DMS 273 (cell line): ENCODE measurements at regions not wholly inside any gene's neighbourhood (a gene's known extent, or its start where the extent isn't known, plus 50 kb on each side); places are given as distances from the start of the nearest gene placed in this dataset.

Experiments used
- DNase-seq: peaks from one replicate; lab custom pipeline; 2025; ENCODE audit not compliant: unreplicated experiment; lab: John Stamatoyannopoulos, UW

DNA sequence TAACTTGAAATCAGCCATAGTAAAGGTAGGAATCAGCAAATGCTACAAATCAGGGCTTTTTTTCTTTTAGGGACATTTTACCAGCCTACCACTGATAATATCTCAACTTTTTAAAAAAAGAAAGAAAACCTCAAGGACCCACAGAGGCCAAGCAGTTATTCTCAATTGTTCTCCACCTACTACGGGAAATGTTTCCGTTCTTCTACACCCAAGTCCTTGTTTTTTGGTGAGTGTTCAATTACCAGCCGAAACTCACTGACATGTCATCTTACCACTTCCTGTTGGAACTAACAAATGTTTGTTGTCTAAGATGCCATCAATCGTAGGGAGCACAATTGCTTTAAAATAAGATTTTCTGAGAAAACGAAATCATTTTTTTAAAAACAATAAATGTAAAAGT is 50.2 kb upstream of the CDK1 start:
- DNase-seq: no peak

DNA sequence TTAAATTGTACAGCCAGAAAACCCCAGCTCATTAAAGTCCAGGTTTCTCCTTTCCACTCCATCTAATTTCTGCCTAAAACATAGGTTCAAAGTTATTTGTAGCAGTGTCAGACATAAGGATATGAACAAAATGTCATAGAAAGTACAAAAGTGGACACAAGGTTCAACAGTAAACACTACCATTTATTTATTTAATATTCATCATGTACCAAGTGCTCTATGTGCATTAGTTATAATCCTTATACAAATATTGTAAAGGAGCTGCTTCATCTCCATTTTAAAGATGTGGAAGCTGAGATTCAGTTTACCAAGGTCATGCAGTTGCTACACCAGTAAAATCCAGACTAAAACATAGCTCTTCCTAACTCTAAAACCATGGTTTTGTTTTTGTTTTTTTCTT is 52.0 kb upstream of the CDK1 start:
- no peak for DNase-seq

DNA sequence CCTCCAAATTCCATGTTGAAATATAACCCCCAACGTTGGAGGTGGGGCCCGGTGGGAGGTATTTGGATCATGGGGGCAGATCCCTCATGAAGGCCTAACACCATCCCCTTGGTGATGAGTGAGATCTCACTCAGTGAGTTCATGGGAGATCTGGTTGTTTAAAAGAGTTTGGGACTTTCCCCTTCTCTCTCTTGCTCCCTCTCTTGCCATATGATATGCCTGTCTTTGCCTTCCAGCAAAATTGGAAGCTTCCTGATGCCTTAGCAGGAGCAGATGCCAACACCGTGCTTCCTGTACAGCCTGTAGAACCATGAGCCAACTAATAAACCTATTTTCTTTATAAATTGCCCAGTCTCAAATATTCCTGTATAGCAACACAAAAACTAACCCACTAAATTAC is 55.7 kb upstream of the CDK1 start:
- no peak for DNase-seq

DNA sequence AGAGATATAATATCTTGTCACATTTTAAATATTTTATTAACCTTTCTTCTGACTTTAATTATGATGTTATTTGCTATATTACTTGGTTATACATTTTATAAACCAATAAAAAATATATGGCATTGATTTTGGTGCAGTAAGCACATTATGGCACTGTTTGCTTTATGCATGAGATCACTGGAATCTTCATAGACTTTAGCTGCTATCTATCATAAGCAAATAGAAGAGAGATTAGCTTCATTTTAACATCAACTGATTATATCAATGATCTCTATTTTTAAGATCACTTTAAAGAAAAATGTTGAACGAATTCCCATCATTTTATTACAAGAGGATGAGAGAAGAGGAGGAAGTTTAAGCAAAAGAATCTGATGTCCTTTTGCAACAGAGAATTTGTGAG is 58.6 kb upstream of the CDK1 start:
- no peak for DNase-seq

DNA sequence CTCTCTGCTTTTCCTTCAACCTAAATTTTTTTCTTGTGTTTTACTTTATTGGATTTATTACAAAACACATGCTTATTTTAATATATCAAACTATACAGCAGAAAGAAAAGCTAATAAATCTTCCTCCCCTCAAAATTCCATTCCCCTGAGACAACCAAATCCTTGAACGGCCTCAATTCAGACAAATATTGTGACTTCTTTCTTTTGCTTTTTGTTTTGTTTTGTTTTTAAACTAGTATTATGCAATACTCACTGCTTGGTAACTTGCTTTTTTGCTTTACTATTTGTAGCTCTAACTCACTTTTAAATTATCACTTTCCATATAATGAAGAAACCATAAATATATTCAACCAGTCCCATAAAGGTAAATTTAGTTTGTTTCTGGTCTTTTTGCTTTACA is 59.4 kb upstream of the CDK1 start:
- DNase-seq: no peak

DNA sequence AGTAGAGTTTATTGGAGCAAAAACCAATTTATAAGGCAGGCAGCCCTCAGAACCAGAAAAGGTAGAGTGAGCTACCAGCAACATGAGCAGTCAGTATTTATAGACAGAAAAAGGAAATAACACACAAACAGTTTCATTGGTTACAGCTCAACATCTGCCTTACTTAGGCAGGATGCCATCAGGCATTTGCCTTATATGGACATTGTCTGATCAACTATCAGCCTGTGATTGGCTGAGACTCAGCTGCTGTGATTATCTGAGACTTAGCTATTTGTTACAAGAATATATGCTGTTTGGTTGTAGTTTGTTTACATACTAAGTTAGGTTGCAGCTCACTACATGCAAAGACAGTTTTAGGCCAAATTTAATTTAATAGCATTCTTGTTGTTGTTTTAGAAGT is 60.4 kb upstream of the CDK1 start:
- peak; percentile 5 for DNase-seq

DNA sequence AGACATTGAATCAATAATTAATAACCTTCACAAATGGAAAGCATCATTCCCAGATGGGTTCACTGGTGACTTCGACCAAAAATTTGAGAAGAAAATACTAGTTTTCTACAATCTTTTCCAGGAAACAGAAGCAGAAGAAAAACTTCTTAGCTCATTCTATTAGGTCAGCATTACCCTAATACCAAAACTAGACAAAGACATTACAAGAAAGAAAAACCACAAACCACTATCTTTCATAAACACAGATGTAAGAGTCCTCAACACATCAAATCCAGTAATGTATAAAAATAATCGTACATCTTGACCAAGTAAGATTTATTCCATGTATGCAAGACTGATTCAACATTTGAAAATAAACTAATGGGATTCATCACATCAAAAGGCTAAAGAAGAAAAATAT is 64.0 kb upstream of the CDK1 start:
- DNase-seq: no peak

DNA sequence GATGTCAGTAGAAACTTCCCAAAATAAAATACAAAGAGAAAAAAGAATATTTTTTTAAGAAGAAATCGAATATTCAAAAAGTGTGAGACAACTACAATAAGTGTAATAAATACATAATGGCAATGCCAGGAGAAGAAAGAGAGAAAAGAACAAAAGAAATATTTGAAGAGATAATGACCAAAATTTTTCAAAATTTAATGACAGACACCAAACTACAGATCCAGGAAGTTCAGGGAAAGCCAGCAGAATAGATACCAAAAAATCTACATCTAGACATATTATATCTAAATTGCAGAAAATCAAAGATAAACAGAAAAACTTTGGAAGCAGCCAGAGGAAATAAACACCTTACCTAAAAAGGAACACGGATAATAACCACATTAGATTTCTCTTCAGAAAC is 66.8 kb upstream of the CDK1 start:
- no peak for DNase-seq

DNA sequence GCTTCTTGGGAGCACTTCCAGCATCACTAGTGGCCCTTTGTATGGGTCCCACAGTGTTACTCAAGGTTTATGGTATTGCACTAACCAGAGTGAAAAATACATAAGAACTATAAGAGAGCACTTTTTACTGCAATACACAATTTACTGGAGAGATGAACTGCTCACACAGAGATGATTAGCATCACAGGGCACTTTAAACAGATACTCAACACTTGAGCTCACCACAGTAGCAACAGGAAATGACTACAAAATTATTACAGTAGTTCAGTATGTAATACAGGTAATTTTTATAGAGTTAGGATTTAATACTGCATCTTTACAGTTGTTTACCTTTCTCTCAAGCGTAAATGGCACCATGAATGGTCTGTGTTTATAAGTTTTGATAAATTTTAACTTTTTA is 68.2 kb upstream of the CDK1 start:
- DNase-seq: no peak

DNA sequence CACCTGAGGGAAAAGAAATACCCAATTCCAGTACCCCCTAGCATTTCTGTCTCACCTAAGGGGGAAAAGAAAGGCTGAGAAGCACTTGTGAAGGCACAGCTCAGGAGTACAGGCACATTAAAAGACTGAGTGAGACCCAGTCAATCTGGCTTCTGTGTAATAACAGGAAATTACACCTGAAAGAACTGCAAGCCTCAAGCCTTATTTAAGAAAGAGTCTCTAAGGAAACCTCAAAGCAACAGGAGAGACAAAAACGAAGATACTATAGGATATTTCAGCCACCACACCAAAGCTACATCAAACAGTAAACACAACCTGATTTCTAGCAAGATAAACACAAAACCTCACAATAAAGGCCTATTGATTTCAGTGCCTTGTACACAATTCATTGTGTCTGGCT is 69.6 kb upstream of the CDK1 start:
- DNase-seq: no peak

DNA sequence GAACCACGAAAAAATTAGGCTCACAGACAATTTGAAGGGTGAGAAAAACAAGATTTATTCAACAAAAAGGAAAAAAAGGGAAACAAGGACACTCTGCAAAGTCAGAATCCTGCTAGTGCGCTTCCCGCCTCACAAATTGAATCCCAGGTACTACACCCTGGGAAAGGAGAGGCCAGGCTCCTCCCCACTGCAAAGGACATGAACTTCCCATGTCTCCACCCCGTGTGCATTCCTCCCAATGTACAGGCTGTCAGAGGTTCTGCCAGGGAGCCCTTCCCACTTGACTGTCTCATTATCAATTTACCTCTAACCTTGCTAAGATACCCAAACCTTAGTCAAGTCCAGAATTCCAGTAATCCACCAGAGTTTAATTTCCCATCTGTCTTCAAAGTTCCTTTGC is 70.4 kb upstream of the CDK1 start:
- DNase-seq: no peak

DNA sequence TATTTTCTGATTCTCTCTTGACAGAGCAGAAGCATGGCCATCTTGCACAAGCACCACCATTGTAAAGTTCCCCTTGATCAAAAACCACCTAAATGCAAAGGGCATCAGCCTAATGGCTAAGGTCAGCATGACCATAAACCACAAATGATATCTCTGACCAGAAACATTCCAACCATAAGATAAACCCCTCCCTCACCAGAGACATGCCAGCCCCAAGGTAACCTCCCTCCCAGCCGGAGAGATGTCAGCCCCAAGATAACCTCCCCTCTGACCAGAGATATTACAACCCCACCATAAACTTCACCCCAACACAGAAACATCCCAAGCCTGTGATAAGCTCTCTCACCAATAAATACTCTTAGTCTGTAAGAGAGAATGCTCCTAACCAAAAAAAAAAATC is 72.1 kb upstream of the CDK1 start:
- no peak for DNase-seq

DNA sequence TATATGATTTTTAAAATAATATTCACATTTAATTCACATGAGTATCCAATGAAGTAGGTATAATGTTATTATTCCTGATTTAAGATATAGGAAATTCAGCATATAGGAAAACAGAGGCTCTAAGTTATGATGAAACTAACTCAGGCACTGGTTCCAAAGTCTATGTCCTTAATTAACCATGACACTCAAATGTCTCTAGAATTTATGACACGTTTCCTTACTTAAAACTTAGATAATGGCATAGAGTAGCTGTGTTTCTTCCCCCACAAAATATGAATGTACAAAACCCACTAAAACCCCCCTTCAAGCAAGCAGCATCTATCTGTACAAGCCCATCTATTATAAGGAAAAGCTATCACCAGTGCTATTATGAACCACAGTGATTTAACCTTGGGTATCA is 72.9 kb upstream of the CDK1 start:
- DNase-seq: no peak

DNA sequence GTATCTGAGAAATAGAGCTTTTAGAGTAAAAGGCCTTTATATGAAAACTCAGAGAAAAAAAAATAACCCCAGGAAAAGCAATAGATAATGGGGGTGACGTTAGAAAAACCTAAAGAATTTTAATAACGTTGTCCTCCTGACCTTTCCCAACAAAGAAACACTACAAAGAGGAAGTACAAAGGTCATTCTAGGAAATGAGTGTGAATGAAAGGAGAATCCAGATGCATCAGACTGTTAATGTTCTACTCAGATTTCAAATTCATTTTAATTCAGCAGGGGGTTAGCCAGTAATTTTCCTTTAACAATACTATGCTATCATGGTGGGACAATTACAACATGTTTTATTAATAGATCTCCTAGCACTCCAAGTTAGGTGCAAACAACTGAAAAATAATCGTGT is 73.8 kb upstream of the CDK1 start:
- no peak for DNase-seq

DNA sequence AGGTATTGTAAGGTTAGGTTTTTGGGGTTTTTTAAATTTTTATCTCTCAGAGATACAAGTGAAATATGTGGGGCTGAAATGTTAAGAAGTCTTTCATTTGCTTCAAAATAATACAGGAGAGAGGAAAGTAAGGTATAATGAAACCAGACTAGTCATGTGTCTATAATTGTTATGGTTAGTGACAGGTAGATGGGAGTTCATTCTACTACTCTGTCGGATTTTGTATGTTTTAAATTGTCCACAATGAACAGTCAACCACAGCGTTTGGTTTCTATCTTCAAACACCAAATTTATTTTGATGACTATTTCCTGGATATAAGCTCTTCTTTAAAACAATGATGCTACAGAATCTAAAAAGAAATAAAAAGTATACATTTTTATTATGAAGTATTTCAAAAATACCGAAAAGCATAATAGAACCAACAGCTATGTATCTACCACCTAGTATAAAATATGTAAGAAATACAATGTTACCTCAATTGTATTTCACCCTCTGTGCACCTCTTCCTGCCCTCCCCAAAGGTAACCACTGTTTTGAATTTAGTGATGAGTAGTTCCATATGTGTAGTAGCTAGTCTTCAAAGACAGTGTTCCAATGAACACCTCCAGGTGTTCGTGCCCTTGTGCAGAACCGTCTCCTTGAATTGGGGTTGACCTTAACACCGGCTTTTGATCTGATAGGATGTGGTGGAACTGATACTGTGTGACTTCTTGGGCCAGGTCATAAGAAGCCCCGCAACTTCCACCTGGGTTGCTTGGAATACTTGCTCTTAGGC is 74.8 kb upstream of the CDK1 start:
- no peak for DNase-seq

DNA sequence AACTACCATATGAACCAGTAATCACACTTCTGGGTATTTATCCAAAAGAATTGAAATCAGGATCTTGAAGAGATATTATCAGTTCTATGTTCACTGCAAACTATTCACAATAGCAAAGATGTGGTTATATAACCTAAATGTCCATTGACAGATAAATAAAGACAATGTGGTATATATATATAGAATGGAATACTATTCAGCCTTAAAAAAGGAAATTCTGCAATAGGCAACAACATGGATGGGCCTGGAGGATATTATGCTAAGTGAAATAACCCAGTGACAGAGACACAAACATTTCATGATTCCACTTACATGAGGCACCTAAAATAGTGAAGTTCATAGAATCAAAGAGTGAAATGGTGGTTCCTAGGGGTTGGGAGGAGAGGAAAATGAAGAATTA is 90.6 kb upstream of the CDK1 start:
- DNase-seq: no peak

DNA sequence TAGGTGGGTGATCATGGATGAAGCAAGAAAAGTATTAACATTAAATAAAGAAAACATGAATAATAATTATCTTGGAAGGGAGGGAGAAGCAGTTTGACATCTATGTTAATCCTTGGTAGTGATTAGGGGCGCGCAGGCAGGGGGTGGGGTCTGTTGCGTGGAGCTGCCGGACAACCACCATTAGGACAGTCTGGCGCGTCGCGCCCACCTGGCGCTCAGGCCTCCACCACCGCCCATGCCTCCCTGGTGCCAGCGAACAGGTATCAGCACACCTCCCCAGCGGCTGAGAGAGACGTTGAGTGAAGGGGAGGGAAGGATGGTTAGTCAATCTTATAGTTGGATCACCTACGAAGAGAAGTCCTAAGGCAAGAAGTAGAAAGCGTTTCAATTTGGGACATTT is 94.2 kb upstream of the CDK1 start:
- no peak for DNase-seq

DNA sequence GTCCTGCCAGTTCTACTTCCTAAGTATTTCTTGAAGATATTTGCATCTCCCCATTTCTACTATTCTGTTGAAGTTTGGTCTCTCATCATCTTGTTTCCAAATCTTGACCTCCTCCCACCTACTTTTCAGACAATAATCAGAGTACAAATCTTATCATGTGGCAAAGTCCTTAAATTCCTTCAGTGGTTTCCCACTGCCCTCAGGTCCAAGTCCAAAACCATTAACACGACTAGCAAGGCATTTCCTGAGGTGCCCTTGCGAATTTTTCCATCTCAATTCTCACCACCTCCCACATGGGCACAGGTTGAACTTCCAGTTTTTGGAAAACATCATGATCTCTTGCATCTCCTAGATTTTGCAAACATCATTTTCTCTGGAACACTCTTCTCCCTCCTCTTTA is 97.2 kb upstream of the CDK1 start:
- DNase-seq: no peak

DNA sequence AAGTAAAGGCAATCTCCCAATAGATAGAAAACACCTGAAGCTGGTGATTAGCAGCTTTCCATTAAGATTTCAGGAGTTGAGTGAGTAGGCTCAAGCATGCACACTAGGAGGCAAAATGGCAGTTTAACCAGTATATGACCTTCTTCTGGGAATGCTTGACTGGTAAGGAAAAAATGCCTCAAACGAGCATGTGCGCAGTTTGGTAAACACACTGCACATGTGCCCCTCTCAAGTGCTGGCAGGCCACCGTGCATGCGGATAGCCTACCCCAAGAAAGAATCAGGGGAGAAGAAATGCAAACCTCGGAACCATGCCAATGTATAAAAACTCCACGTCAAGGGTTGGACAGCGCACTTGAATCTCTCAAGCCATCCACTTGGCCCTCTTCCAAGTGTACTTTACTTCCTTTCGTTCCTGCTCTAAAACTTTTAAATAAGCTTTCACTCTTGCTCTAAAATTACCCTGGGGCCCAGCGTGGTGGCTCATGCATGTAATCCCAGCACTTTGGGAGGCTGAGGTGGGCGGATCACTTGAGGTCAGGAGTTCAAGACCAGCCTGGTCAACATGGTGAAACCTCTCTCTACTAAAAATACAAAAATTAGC is 98.8 kb upstream of the CDK1 start:
- no peak for DNase-seq

DNA sequence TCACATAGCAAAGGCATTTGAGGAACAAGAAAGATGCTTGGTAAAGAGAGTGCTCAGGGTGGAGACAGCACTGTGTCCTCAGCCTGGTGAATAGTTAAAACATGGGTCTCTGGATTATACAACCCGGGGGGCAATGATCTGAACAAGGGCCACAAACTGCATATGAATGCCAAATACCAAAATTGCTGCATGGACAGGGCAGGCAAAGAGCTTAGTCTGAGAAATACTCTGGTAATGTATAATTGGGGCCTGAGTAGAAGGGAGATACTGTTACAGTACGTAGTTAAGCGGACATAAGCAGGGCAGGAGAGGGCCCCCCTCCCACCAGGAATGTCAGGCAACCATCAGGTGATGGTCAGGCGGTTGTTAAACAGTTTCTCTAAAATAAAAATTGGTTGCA is 99.3 kb upstream of the CDK1 start:
- DNase-seq: no peak

DNA sequence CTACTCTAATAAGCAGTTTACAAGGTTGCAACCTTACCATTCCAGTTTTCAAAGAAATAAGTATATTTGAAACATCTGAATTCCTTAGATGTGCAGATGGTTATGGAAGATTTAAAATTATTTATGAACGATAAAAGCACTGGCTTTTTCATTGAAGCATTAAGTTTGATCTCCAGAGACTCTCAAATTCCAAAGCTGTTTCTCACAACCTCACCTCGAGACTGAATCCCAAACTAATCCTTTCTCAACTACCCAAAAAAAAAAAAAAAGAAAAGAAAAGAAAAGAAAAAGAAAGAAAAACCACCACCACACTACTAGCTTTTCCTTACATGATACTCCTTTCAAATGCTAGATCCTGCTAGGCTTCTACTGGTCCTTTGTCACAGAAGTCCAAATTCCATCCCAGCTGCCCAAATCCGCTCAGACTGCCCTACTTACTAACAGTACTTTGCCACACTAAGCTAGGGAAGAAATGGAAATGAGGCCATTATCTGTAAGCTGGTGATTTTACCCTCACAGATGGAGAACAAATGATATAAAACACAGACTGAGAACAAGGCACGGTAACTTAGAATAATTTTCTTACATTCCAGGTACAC is 100.6 kb upstream of the CDK1 start:
- DNase-seq: no peak

DNA sequence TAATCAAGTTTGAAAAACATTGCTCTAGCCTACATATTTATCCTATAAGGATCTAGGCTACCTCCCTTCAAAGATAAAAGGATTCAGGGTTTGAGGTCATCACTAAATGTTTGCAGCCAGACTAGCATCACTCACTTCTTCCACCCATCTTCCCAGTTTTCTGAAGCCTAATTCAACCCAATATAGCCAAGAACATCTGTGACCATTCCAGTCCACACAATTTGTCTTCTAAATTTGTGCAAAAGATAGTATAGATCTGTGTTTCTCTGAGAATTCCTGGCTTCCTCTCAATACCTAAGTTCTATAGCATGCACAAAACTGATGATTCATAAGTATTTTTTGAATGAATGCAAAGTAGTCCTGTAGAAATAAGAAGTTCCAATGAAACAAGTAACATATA is 103.0 kb upstream of the CDK1 start:
- DNase-seq: no peak

DNA sequence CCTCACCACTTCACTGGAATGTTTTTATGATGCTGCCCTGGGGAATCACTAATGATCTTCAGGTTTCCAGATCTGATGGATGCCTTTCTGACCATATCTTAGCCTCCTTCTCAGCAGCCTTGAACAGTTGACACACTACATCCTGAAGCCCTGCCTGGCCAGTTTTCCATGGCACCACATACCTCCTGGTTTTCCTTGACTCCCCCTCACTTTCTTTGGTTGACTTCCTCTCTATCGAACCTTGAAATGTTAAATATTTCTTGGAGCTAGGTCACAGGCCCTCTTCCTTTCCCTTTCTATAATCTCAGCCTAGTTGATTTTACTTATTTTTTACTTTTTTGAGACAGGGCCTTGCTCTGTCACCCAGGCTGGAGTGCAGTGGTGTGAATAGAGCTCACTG is 108.8 kb upstream of the CDK1 start:
- no peak for DNase-seq
